Activated T-cell treated with anti-CD3 and anti-CD28 coated beads, Interleukin-2, amount 50 U/mL, for 48 hours (primary cell): ENCODE measurements at regions not wholly inside any gene's neighbourhood (a gene's known extent, or its start where the extent isn't known, plus 50 kb on each side); places are given as distances from the start of the nearest gene placed in this dataset.

Source experiments
- DNase-seq, 2 experiments: peaks; one replicate each; pipeline ENCODE4 v3.0.0-alpha.2; 2020

DNA sequence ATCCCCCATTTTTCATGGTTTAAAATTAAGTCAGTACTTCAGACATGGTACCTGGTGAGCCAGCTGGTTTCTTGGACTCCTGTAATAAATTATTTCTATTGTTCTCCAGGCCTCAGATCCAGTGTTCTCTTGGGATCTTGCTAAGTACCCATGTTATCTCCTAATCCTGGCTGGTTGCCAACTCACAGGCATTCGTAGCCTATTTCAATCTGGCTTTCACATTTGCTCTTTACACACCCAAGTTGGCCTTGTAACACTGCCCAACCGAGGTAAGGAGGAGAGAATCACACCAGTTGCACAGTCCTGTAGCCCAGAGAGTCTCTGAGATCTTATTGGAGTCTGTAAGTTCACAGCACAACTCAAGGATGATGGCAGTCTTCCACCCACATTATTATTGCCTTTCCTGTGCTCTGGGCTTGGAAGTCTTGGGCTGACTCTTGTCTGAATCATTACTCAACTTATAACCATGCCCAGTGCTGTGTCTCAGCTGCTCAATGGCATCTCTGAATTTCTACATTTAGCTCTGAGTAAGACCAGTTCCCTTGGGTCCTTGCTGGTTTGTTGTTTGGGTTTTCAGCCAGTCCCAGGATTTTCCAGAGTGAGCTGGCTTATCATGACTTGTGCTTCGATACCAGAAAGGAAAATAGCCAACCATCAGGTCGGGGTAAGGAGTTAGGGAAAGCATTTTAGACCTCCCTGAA, 76.6 kb upstream of the KLF12 start:
- no peak for DNase-seq

DNA sequence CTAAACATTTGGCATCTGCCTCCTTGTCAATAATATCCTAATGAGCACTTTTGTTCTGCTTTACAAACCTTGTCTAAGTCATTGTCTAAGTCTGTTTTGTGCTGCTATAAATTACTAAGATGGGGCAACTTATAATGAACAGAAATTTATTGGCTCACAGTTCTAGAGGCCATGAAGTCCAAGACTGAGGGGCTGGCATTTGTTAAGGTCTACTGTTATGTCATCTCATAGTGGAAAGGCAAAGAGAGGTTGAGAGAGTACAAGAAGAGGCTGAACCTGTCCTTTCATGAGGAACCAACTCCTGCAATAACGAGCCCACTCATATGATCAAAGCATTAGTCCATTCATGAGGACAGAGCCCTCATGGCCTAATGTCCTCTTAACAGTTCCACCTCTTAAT, 72.7 kb upstream of the KLF12 start:
- no peak for DNase-seq

DNA sequence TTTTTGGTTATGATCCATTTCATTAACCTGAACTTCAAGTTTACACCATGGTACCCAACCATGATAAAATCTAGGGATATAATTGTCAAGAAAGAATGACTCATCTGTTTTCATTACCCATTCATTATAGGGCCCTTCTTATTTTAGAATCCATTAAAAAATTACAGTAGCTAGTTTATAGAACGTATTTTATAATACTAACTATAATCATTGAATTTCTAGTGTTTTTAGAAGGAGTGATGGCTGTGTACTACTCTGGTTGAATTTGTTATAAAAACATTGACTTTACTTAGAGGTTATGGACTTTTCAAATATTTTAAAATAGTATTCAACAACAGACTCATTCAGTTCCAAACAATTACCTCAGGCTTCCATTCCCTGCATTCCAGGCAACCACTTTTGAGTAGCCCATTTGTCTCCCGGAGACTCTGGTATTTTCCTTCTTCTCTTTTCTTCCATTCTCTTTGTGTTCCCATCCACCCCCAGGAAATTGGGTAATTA, 71.9 kb upstream of the KLF12 start:
- DNase-seq, result no peak

DNA sequence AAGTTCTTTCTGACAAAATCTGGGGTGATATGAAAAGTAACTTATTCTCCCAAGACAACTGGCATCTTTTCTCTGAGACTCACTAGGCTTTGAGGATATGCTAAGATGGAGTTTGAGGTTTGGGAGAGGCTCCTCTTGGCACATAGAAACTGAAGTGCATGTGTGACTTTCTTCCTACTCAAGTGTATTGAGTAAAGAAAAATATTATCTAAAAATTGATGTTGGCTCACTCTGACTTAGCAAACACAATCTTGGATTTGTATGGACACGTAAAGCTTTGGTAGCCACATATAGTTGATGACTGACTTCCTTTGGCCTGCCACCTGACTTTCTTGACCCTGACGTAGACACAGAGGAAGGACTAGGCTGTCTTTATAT, 71.1 kb upstream of the KLF12 start:
- no peak for DNase-seq

DNA sequence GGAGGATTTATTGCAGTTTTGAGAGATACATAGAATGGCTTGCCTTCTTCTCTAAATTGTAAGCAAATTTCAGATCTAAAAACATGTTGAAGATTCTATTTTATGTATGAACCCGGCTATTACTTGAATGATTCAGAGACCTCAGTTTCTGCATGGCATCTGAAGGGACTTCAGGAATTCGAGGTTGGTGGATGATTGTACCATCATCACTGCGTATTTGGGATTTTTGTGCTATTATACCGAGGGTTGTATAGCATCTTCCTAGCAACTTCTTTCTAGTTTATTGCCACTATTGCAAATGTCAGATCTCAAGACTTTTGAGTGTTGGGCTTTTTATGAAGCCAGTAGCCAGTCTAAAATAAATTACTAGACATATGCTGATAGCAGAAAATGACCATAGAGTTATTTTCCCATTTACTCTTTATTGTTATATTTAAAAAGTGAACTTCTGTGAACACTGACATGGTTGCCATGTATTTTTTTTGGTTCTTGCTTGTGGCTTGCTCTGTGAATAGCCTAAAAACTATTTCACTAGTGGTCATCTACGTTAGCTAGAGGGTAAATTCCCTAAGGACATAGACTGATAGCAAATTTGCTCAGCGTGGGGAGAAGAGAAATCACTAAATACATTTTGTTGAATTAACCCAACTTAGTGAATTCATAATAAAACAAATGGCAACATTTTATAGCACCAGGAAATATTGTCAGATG, 70.6 kb upstream of the KLF12 start:
- DNase-seq, result no peak

DNA sequence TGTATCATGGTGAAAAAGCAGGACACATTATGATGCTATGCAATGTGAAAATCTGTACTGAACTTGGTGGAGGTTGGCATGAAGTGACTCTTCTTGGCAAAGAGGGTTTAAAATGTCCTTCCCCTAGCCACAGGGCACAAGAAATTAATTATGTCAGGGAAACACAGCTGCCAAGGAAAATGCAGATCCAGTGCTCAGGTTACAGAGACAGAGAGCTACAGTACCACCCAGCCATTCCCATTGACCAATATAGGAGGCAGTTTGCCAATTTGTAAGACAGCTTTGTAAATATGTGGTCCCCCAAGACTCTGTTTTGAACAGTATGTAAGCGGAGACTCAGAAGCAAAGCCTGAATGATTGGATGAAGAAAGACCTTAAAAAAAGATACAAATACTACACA, 69.4 kb upstream of the KLF12 start:
- DNase-seq, result no peak

DNA sequence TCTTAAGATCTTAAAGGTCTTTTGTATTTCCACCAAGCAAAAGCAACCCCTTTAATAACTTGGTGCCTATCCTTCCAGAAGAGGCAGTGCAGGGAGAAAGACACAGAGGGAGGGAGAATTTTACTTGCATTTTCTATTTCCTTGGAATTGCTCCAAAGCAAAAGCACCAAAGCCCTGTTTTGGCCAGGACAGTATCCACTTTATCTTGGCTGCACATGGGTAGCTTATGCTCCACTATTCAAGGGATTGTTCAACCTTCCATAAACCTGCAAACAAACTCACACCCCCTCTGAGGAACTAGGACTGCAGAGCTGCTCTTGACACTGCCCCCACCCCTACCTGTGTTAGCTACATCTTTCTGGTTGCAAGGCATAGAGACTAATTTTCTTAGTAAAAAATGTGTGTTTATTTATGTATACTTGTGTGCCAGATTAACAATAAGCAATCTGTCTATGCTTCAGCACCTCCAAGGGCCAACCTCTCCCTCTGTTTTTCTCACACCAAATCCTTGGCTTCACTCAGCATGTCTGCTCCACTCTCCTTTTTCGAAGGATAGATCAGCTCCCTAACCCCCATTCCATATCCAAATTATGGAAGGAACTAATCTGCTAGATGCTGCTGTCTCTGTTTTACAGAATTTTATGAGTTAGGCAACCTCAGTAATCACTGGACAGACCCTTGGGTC, 68.1 kb upstream of the KLF12 start:
- no peak for DNase-seq

DNA sequence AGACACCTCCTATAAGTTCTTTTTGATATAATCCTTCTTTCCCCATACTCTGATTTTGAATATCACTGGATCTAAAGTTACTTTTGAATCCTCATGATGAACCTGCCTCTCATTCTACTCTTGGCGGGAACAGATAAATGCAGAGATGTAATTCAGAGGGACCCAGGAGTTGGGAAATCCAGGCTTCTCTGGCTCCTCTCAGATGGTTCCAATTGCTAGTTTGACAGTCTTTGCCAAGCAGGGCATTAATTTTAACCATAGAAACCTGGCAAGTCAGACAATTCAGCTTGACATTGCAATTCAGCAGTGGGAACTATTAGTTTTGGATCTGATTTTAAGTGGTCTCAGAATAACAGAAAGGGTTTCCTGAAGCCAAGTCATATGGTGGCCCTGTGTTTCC, 67.3 kb upstream of the KLF12 start:
- no peak for DNase-seq

DNA sequence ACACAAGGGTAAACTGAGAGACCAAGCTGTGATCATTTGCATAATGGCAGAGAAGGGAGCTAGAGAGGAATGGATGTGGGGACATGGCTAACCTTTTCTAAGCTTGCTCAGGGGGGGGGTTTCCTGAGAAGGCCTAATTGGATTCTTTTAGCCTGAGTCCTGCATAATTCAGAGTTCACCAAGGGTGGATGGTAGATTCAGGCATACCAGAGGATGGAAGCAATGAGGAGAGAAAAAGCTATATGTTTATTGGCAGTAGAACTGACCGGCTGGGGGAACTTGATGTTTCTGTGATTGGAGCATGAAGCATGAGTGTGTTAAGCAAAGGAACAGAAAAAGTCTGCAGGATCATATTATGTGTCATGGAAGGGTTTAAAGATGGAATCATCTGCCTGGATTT, 65.9 kb upstream of the KLF12 start:
- no peak for DNase-seq

DNA sequence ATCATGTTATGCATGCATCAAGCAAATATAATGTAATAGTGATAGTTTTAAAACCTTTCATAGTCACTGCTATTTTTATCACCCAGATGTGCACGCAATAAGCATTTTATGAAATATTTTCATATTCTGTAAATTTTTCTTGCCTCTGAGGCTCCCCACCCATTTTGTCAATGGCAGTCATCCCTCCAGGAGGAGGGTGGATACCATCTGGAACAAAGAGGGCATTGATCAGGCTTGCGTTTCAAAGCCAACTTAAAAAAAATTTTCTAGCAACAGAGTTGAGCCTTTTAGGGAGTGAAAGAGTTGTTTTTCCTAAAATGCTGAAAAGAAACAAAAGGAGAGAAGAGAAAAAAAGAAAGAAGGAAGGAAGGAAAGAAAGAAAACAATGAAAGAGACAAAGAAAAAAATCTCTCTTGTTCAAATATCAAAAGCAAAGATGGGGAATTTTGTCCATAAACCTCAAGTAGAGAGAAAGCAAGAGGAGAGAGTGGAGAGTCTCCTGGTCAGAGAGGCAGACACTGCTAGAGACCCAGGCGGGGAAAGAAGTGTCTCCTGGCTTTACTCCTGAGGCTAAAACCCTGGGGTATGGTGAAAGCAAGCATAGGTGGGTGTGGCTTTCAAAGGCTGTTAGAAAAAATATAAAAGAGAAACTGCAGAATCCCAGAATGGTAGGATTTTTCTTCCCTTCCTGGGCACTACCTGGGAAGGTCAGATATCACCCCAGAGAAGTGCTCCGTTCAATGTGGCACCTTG, 63.6 kb upstream of the KLF12 start:
- DNase-seq, result no peak

DNA sequence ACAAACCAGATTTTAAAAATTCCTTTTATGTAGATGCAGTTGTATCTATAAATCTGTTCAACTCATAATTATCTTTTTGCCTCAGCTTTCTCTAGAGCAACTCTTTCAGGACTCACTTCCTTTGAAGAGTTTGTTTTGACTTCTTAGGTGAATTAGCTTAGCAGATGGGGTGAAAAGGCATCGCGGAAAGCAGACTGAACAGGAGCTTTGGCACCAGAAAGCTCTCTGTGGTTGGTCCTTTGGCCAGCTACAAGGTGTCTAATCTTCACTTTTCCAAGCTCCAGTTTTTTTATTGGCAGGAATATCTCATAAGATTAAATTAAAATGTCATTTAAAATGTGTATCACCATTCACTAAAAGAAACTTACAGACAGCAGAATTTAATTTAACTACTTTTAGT, 60.6 kb upstream of the KLF12 start:
- no peak for DNase-seq

DNA sequence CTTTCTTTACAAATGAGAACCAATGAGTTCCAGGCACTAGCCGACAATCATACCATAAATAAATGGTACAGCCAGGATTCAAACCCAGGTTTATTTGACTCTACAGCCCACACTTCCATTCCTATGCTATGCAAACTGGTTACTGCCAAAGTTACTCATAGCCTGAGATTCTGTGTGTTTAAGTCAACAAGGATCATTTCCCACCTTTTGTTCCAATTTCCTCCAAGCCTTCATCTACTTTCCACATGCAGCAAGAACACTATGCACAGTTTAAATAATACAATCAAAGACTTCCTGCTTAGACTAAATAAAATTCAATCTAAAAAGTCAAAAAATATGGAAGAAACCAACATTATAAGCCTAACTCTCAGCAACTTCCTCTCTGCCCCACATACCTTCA, 59.2 kb upstream of the KLF12 start:
- DNase-seq, result no peak

DNA sequence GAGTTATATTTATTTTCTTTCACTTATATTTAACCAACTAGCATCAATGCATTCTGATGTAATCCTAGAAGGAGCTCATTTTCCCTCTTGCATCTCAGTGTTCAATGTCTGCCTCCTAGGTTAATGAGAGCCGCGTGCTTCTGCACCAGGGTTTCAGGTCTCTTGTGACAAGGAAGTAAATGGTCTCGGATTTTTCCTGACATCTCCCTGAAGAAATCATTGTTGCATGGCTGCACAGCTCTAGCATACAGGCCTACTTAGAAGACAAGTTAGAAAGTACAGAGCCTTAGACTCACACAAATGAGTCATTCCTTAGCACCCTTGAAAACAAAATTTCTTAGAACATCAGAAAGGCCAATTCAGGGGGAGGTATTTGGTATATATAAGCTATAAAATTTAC, 57.2 kb upstream of the KLF12 start:
- DNase-seq, result no peak

DNA sequence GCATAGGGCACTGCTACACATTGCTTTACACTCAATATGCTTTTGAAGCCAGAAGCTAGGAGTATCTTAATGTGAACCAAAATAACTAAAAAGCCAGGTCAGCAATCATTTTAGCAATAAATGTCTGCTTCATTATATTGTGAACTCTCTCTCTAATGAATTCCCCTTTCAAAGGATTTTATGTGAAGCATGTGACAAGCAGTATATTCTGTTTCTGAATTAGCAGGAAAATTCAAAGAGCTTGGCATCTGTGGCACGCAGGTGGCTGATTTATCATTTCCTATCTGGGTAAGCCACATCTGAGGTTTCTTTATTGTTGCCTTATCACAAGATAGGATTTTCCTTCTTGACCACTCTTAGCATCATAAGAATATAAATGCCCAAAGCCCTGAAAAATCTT, 56.8 kb upstream of the KLF12 start:
- no peak for DNase-seq

DNA sequence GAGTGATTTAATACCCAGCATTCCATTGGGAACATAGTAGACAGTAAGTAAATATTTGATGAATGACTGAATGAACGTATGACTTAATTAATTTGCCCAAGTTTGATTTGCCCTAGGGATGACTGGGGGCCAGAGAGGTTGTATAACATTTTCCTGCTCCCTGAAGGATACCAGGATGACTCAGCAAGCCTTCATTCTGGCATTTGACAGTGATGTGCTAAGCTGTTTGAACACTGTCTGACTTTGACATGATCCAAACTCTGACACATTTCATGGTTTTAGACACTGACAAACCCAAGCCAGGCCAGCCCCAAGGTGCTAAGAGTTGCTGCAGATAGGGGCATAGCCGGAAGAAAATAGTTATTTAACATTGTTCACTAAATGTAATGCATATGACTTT, 53.4 kb upstream of the KLF12 start:
- DNase-seq, result no peak

DNA sequence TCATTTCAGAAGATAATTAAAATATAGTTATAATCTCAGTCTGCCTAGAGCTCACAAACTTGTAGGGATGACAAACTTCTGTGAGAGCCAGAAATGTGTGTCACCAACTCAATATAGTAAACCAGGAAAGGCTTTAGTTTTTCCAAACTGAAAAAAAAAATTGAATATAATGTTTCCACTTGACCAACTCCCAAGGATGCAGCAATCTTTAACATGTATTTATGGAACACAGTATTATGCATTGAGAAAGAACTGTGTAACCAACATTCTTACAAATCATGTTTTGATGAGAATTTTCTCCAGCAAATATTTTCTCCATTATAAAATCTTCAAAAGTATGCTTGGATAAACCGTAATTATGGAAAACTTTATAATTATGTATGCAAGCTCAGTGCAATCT, 50.1 kb upstream of the KLF12 start:
- no peak for DNase-seq
